ENCODE measurements at regions not wholly inside any gene's neighbourhood (a gene's known extent, or its start where the extent isn't known, plus 50 kb on each side); places are given as distances from the start of the nearest gene placed in this dataset.

- no peak for TF ChIP-seq CTCF (IDR thresholded peaks at IDR 0.05)
- no peak for TF ChIP-seq POLR2A (IDR thresholded peaks at IDR 0.05)
These were observed 228.4 kb upstream of the VCX start for GRCh38 chrX:7614616-7615015.
